22Rv1 (cell line): ENCODE measurements at regions not wholly inside any gene's neighbourhood (a gene's known extent, or its start where the extent isn't known, plus 50 kb on each side); places are given as distances from the start of the nearest gene placed in this dataset.
"Not testable (repeated sequence)": the region's sequence is repeated elsewhere in the genome, so short reads cannot be mapped to it uniquely, and the experiment has no call there.

ENCODE experiments used
- H3K27ac ChIP-seq: fragments of 450-650 bp; 2 replicates; pipeline ENCODE4 v1.5.1; 2017
- CTCF ChIP-seq: fragments of 450-650 bp; IDR thresholded peaks from 2 replicates; pipeline ENCODE4 v1.5.1; 2017; ENCODE audit warnings: mild to moderate bottlenecking
- ZFX ChIP-seq: fragments of 450-650 bp; IDR thresholded peaks from 2 replicates; pipeline ENCODE4 v1.6.1; 2017; ENCODE audit warnings: antibody characterized with exemption, borderline replicate concordance

DNA sequence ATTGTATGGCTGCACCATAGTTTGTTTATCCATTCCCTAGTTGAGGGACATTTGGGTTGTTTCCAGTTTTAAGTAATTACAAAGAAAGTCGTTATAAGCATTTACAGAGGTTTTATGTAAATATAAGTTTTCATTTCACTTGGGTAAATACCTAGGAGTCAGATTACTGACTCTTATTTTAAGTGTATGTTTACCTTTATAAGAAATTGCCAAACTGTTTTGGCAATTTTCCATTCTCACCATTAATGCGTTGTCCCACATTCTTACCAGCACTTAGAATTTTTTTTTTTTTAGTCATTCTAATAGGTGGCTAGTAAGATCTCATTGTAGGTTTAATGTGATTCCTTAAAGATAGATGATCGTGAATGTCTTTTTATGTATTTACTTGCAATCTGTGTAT lies 121.5 kb upstream of the NR3C2 start:
- peak overlapping the region; percentile 40 for H3K27ac ChIP-seq
- TF ChIP-seq CTCF, result no peak
- TF ChIP-seq ZFX, result no peak

GRCh38 chr4:148561467-148561866 lies 119.3 kb upstream of the NR3C2 start:
- no peak for TF ChIP-seq ZFX
- no peak overlapping the region for H3K27ac ChIP-seq

- TF ChIP-seq ZFX, result no peak
- TF ChIP-seq CTCF, result no peak
Observed at GRCh38 chr4:148557793-148558192, 115.6 kb upstream of the NR3C2 start.

GRCh38 chr4:148550788-148551187 lies 108.6 kb upstream of the NR3C2 start:
- no peak overlapping the region for H3K27ac ChIP-seq
- no peak for TF ChIP-seq ZFX
- no peak for TF ChIP-seq CTCF

More at GRCh38 chr4:148557793-148558192, 115.6 kb upstream of the NR3C2 start:
- no peak overlapping the region for H3K27ac ChIP-seq

GRCh38 chr4:148542922-148543623 lies 100.9 kb upstream of the NR3C2 start:
- no peak overlapping the region for H3K27ac ChIP-seq
- TF ChIP-seq CTCF (no peak), ZFX (no peak)

DNA sequence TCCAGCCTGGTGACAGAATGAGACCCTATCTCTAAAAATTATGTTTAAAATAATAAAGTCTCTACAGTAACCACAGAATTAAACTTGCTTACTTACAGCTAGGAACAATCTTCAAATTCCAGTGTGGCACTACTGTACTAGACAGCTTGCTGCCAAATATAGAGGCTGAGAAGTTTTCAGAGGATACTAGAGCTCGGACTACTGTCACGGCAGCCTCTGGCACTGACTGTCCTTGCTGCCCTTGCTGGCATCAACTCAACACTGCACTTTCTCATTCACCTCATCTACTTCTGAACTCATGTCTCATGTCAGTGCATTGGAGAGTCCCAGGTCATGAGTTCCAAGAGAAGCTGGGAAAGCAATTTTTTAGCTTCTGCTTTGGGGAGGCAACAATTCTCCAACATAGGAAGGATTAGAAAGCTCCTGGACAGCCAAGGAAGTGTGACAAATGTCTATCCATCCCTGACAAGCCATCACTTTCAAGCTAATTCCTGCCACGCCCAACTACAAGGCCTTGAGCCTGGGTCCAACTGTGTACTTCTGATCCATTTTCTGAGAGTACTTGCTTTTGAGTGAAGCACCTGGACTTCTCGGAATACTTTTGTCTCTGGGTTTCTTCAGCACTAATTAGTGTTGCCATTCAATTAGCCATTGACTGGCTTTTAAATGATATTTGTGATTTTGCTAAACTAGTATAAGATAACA lies 98.6 kb upstream of the NR3C2 start:
- no peak overlapping the region for H3K27ac ChIP-seq
- TF ChIP-seq ZFX, result no peak
- no peak for TF ChIP-seq CTCF

GRCh38 chr4:148539387-148539786 lies 97.2 kb upstream of the NR3C2 start:
- TF ChIP-seq ZFX, result no peak
- TF ChIP-seq CTCF, result no peak

DNA sequence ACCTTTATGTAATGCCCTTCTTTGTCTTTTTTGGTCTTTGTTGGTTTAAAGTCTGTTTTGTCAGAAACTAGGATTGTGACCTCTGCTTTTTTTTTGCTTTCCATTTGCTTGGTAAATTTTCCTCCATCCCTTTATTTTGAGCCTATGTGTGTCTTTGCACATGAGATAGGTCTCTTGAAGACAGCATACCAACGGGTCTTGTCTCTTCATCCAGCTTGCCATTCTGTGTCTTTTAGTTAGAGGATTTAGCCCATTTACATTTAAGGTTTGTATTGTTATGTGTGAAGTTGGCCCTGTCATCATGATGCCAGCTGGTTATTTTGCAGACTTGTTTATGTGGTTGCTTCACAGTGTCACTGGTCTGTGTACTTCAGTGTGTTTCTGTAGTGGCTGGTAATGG lies 91.6 kb upstream of the NR3C2 start:
- not testable (repeated sequence) for H3K27ac ChIP-seq

More at GRCh38 chr4:148539387-148539786, 97.2 kb upstream of the NR3C2 start:
- H3K27ac ChIP-seq, result no peak overlapping the region
